Mucosa of rectum (tissue), 2 donors: ENCODE measurements at regions not wholly inside any gene's neighbourhood (a gene's known extent, or its start where the extent isn't known, plus 50 kb on each side); places are given as distances from the start of the nearest gene placed in this dataset.
"Not testable (repeated sequence)": the region's sequence is repeated elsewhere in the genome, so short reads cannot be mapped to it uniquely, and the experiment has no call there.

Experiments
- H3K27ac ChIP-seq, 2 donors: one replicate each; pipeline ENCODE4 v1.7.0; 2013; ENCODE audit warnings: inconsistent platforms in 2 of 2, low read depth in 2 of 2, low read length in 2 of 2
- H3K27me3 ChIP-seq, 2 donors: one replicate each; pipeline ENCODE4 v1.7.0; 2013; ENCODE audit warnings: low read length in 2 of 2; ENCODE audit not compliant: control insufficient read depth in 2 of 2, insufficient read depth in 2 of 2
- H3K36me3 ChIP-seq, 2 donors: one replicate each; pipeline ENCODE4 v1.7.0; 2013; ENCODE audit warnings: low read length in 2 of 2; ENCODE audit not compliant: control insufficient read depth in 2 of 2, insufficient read depth in 2 of 2
- H3K4me1 ChIP-seq, 2 donors: one replicate each; pipeline ENCODE4 v1.7.0; 2013; ENCODE audit warnings: low read length in 2 of 2, mild to moderate bottlenecking in 1 of 2; ENCODE audit not compliant: control insufficient read depth in 2 of 2, insufficient read depth in 2 of 2
- H3K4me3 ChIP-seq, 2 donors: one replicate each; pipeline ENCODE4 v1.7.0; 2013; ENCODE audit warnings: low read length in 2 of 2
- H3K9ac ChIP-seq, 2 donors: one replicate each; pipeline ENCODE4 v1.7.0; 2013; ENCODE audit warnings: low read length in 2 of 2, low read depth in 1 of 2, mild to moderate bottlenecking in 1 of 2
- H3K9me3 ChIP-seq, 2 donors: one replicate each; pipeline ENCODE4 v1.7.0; 2013; ENCODE audit warnings: low read length in 2 of 2; ENCODE audit not compliant: control insufficient read depth in 2 of 2
- donor health status: healthy.
- donor health status: Normal muscosa, but diverticular disease.

GRCh38 chr3:137325934-137326333 is 368.2 kb downstream of the IL20RB start:
- H3K4me3 ChIP-seq: no peak overlapping the region
- no peak overlapping the region for H3K27ac ChIP-seq
- H3K9me3 ChIP-seq: no peaks in the 10 kb centered on the region
- no peaks in the 10 kb centered on the region for H3K27me3 ChIP-seq
- no peaks in the 10 kb centered on the region for H3K4me1 ChIP-seq
- no peaks in the 10 kb centered on the region for H3K36me3 ChIP-seq
- no peak overlapping the region for H3K9ac ChIP-seq

GRCh38 chr3:137329594-137329993 is 371.8 kb downstream of the IL20RB start:
- Histone ChIP-seq H3K36me3 (no peaks in the 10 kb centered on the region), H3K27me3 (no peaks in the 10 kb centered on the region), H3K4me3 (no peak overlapping the region), H3K9me3 (no peaks in the 10 kb centered on the region), H3K27ac (no peak overlapping the region), H3K4me1 (no peaks in the 10 kb centered on the region), H3K9ac (no peak overlapping the region)

GRCh38 chr3:137330246-137330645 is 372.5 kb downstream of the IL20RB start:
- H3K4me3 ChIP-seq: no peak overlapping the region
- no peaks in the 10 kb centered on the region for H3K36me3 ChIP-seq
- H3K9me3 ChIP-seq: no peaks in the 10 kb centered on the region
- no peak overlapping the region for H3K9ac ChIP-seq
- no peaks in the 10 kb centered on the region for H3K27me3 ChIP-seq
- H3K27ac ChIP-seq: no peak overlapping the region
- H3K4me1 ChIP-seq: no peaks in the 10 kb centered on the region

GRCh38 chr3:137332297-137332696 is 374.5 kb downstream of the IL20RB start:
- Histone ChIP-seq H3K4me1 (no peaks in the 10 kb centered on the region), H3K4me3 (no peak overlapping the region), H3K9ac (no peak overlapping the region), H3K27ac (no peak overlapping the region), H3K36me3 (no peaks in the 10 kb centered on the region), H3K27me3 (no peaks in the 10 kb centered on the region), H3K9me3 (no peaks in the 10 kb centered on the region)

GRCh38 chr3:137335478-137335877 is 377.7 kb downstream of the IL20RB start:
- H3K27ac ChIP-seq: no peak overlapping the region
- no peaks in the 10 kb centered on the region for H3K4me1 ChIP-seq
- no peaks in the 10 kb centered on the region for H3K36me3 ChIP-seq
- no peaks in the 10 kb centered on the region for H3K27me3 ChIP-seq
- no peaks in the 10 kb centered on the region for H3K9me3 ChIP-seq
- H3K4me3 ChIP-seq: no peak overlapping the region
- no peak overlapping the region for H3K9ac ChIP-seq

- not testable (repeated sequence) for H3K9me3 ChIP-seq, H3K27ac ChIP-seq, H3K36me3 ChIP-seq, H3K4me1 ChIP-seq, H3K9ac ChIP-seq, H3K4me3 ChIP-seq, H3K27me3 ChIP-seq
Observed at GRCh38 chr3:137338400-137338799, 380.6 kb downstream of the IL20RB start.

- H3K4me1 ChIP-seq: no peaks in the 10 kb centered on the region
Observed at GRCh38 chr3:137343283-137343682, 385.5 kb downstream of the IL20RB start.

GRCh38 chr3:137347132-137347531 is 389.3 kb downstream of the IL20RB start:
- Histone ChIP-seq H3K27me3 (no peaks in the 10 kb centered on the region), H3K4me3 (no peak overlapping the region), H3K4me1 (no peaks in the 10 kb centered on the region), H3K36me3 (no peaks in the 10 kb centered on the region), H3K9ac (no peak overlapping the region), H3K27ac (no peak overlapping the region), H3K9me3 (no peaks in the 10 kb centered on the region)

More at GRCh38 chr3:137343283-137343682, 385.5 kb downstream of the IL20RB start:
- H3K4me3 ChIP-seq: no peak overlapping the region
- H3K27ac ChIP-seq: no peak overlapping the region
- H3K36me3 ChIP-seq: no peaks in the 10 kb centered on the region
- no peaks in the 10 kb centered on the region for H3K27me3 ChIP-seq
- no peaks in the 10 kb centered on the region for H3K9me3 ChIP-seq
- no peak overlapping the region for H3K9ac ChIP-seq

- no peak overlapping the region for H3K4me3 ChIP-seq
- H3K36me3 ChIP-seq: no peaks in the 10 kb centered on the region
- H3K9me3 ChIP-seq: no peaks in the 10 kb centered on the region
- no peak overlapping the region for H3K27ac ChIP-seq
- H3K27me3 ChIP-seq: no peaks in the 10 kb centered on the region
- H3K9ac ChIP-seq: no peak overlapping the region
- H3K4me1 ChIP-seq: no peaks in the 10 kb centered on the region
Observed at GRCh38 chr3:137347817-137348368, 390.1 kb downstream of the IL20RB start.

GRCh38 chr3:137348936-137349335 is 391.2 kb downstream of the IL20RB start:
- Histone ChIP-seq H3K9me3 (no peaks in the 10 kb centered on the region), H3K27ac (no peak overlapping the region), H3K4me3 (no peak overlapping the region), H3K27me3 (no peaks in the 10 kb centered on the region), H3K4me1 (no peaks in the 10 kb centered on the region), H3K36me3 (no peaks in the 10 kb centered on the region), H3K9ac (no peak overlapping the region)
